Adipocyte (in vitro differentiated cells): ENCODE measurements at regions not wholly inside any gene's neighbourhood (a gene's known extent, or its start where the extent isn't known, plus 50 kb on each side); places are given as distances from the start of the nearest gene placed in this dataset.

Experiments used
- DNase-seq: peaks from one replicate; pipeline ENCODE4 v3.0.0-alpha.2; 2015; ENCODE audit warnings: low read depth
- H3K27me3 ChIP-seq: replicated peaks from 2 replicates; pipeline ENCODE4 v1.7.0; 2013; ENCODE audit warnings: mild to moderate bottlenecking, low read length, moderate library complexity; ENCODE audit not compliant: control insufficient read depth, insufficient read depth
- H3K36me3 ChIP-seq: 2 replicates; pipeline ENCODE4 v1.7.0; 2013; ENCODE audit warnings: low read length, mild to moderate bottlenecking, moderate library complexity; ENCODE audit not compliant: control insufficient read depth, insufficient read depth, severe bottlenecking
- H3K4me1 ChIP-seq: 2 replicates; pipeline ENCODE4 v1.7.0; 2013; ENCODE audit warnings: mild to moderate bottlenecking, low read length, moderate library complexity; ENCODE audit not compliant: control insufficient read depth, insufficient read depth
- H3K4me3 ChIP-seq: 2 replicates; pipeline ENCODE4 v1.7.0; 2013; ENCODE audit warnings: mild to moderate bottlenecking, low read length, moderate library complexity
- H3K9ac ChIP-seq: 2 replicates; pipeline ENCODE4 v1.7.0; 2013; ENCODE audit warnings: mild to moderate bottlenecking, low read length, moderate library complexity
- H3K9me3 ChIP-seq: 2 replicates; pipeline ENCODE4 v1.7.0; 2013; ENCODE audit warnings: mild to moderate bottlenecking, low read length, moderate library complexity; ENCODE audit not compliant: control insufficient read depth

GRCh38 chr12:22865822-22866221 lies 240.9 kb downstream of the ETNK1 start:
- Histone ChIP-seq H3K4me1 (no peaks in the 10 kb centered on the region), H3K4me3 (no peak overlapping the region), H3K36me3 (no peaks in the 10 kb centered on the region), H3K27me3 (no peaks in the 10 kb centered on the region), H3K9me3 (no peaks in the 10 kb centered on the region), H3K9ac (no peak overlapping the region)
- no peak for DNase-seq

GRCh38 chr12:22866406-22866805 lies 241.4 kb downstream of the ETNK1 start:
- H3K9me3 ChIP-seq = no peaks in the 10 kb centered on the region
- H3K27me3 ChIP-seq = no peaks in the 10 kb centered on the region
- no peaks in the 10 kb centered on the region for H3K36me3 ChIP-seq
- H3K4me1 ChIP-seq = no peaks in the 10 kb centered on the region
- no peak overlapping the region for H3K4me3 ChIP-seq
- H3K9ac ChIP-seq = no peak overlapping the region
- no peak for DNase-seq

- no peak for DNase-seq
- H3K4me3 ChIP-seq = no peak overlapping the region
Observed at GRCh38 chr12:22874151-22874550, 249.2 kb downstream of the ETNK1 start.

GRCh38 chr12:22876262-22876661 lies 251.3 kb downstream of the ETNK1 start:
- no peak overlapping the region for H3K4me3 ChIP-seq
- no peaks in the 10 kb centered on the region for H3K36me3 ChIP-seq
- no peak for DNase-seq

More at GRCh38 chr12:22874151-22874550, 249.2 kb downstream of the ETNK1 start:
- Histone ChIP-seq H3K4me1 (no peaks in the 10 kb centered on the region), H3K9me3 (no peaks in the 10 kb centered on the region), H3K36me3 (no peaks in the 10 kb centered on the region), H3K27me3 (no peaks in the 10 kb centered on the region), H3K9ac (no peak overlapping the region)

GRCh38 chr12:22879203-22879602 lies 254.2 kb downstream of the ETNK1 start:
- Histone ChIP-seq H3K36me3 (no peaks in the 10 kb centered on the region), H3K9me3 (no peaks in the 10 kb centered on the region)
- DNase-seq = no peak

More at GRCh38 chr12:22876262-22876661, 251.3 kb downstream of the ETNK1 start:
- no peak overlapping the region for H3K9ac ChIP-seq
- H3K27me3 ChIP-seq = no peaks in the 10 kb centered on the region
- no peaks in the 10 kb centered on the region for H3K9me3 ChIP-seq
- H3K4me1 ChIP-seq = no peaks in the 10 kb centered on the region

GRCh38 chr12:22880331-22880730 lies 255.4 kb downstream of the ETNK1 start:
- Histone ChIP-seq H3K27me3 (no peaks in the 10 kb centered on the region), H3K9me3 (no peaks in the 10 kb centered on the region), H3K36me3 (no peaks in the 10 kb centered on the region), H3K9ac (no peak overlapping the region), H3K4me1 (peaks cover 5% of the 10 kb centered on the region), H3K4me3 (no peak overlapping the region)
- no peak for DNase-seq

More at GRCh38 chr12:22879203-22879602, 254.2 kb downstream of the ETNK1 start:
- no peaks in the 10 kb centered on the region for H3K27me3 ChIP-seq
- peaks cover 5% of the 10 kb centered on the region for H3K4me1 ChIP-seq
- no peak overlapping the region for H3K9ac ChIP-seq
- no peak overlapping the region for H3K4me3 ChIP-seq

GRCh38 chr12:22880807-22881206 lies 255.8 kb downstream of the ETNK1 start:
- no peaks in the 10 kb centered on the region for H3K27me3 ChIP-seq
- H3K36me3 ChIP-seq = no peaks in the 10 kb centered on the region
- H3K9ac ChIP-seq = no peak overlapping the region
- H3K4me1 ChIP-seq = peaks cover 5% of the 10 kb centered on the region
- H3K9me3 ChIP-seq = no peaks in the 10 kb centered on the region
- no peak overlapping the region for H3K4me3 ChIP-seq
- DNase-seq = no peak

- Histone ChIP-seq H3K9ac (no peak overlapping the region), H3K4me3 (no peak overlapping the region), H3K4me1 (peaks cover 5% of the 10 kb centered on the region), H3K36me3 (no peaks in the 10 kb centered on the region), H3K27me3 (no peaks in the 10 kb centered on the region), H3K9me3 (no peaks in the 10 kb centered on the region)
- DNase-seq = no peak
Observed at GRCh38 chr12:22881878-22882385, 257.0 kb downstream of the ETNK1 start.

GRCh38 chr12:22882559-22882958 lies 257.6 kb downstream of the ETNK1 start:
- no peaks in the 10 kb centered on the region for H3K36me3 ChIP-seq

GRCh38 chr12:22893878-22894277 lies 268.9 kb downstream of the ETNK1 start:
- H3K27me3 ChIP-seq = no peaks in the 10 kb centered on the region
- DNase-seq = no peak
- no peaks in the 10 kb centered on the region for H3K36me3 ChIP-seq
- H3K4me1 ChIP-seq = no peaks in the 10 kb centered on the region
- peaks cover 10% of the 10 kb centered on the region for H3K9me3 ChIP-seq
- H3K9ac ChIP-seq = no peak overlapping the region
- no peak overlapping the region for H3K4me3 ChIP-seq

More at GRCh38 chr12:22882559-22882958, 257.6 kb downstream of the ETNK1 start:
- Histone ChIP-seq H3K4me1 (peaks cover 5% of the 10 kb centered on the region), H3K27me3 (no peaks in the 10 kb centered on the region), H3K9ac (no peak overlapping the region), H3K4me3 (no peak overlapping the region), H3K9me3 (peaks cover 6% of the 10 kb centered on the region)
- DNase-seq = no peak

- DNase-seq = no peak
- Histone ChIP-seq H3K9me3 (peaks cover 3% of the 10 kb centered on the region), H3K27me3 (peaks cover 2% of the 10 kb centered on the region), H3K9ac (no peak overlapping the region), H3K4me1 (no peaks in the 10 kb centered on the region), H3K36me3 (no peaks in the 10 kb centered on the region), H3K4me3 (no peak overlapping the region)
Observed at GRCh38 chr12:22899184-22899583, 274.2 kb downstream of the ETNK1 start.

- Histone ChIP-seq H3K9me3 (peaks cover 3% of the 10 kb centered on the region), H3K36me3 (no peaks in the 10 kb centered on the region), H3K4me1 (no peaks in the 10 kb centered on the region), H3K9ac (no peak overlapping the region), H3K4me3 (no peak overlapping the region), H3K27me3 (peaks cover 2% of the 10 kb centered on the region)
- DNase-seq = no peak
Observed at GRCh38 chr12:22900401-22900800, 275.4 kb downstream of the ETNK1 start.
